ENCODE measurements at regions not wholly inside any gene's neighbourhood (a gene's known extent, or its start where the extent isn't known, plus 50 kb on each side); places are given as distances from the start of the nearest gene placed in this dataset.

DNA sequence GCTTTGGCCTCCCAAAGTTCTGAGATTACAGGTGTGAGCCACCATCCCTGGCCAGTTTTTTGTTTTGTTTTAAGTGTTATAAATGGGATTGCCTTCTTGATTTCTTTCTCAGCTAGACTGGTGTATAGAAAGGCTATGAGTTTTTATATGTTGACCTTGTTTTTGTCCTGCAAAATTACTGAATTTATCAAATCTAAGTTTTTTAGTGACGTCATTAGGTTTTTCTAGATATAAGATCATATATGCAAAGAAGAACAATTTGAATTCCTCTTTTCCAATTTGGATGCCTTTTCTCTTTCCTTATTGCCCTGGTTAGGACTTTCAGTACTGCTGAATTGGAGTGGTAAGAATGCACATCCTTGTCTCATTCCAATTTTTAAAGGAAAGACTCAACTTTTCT is 81.3 kb upstream of the MOCS1 start:
- TF ChIP-seq, protein P1, sequence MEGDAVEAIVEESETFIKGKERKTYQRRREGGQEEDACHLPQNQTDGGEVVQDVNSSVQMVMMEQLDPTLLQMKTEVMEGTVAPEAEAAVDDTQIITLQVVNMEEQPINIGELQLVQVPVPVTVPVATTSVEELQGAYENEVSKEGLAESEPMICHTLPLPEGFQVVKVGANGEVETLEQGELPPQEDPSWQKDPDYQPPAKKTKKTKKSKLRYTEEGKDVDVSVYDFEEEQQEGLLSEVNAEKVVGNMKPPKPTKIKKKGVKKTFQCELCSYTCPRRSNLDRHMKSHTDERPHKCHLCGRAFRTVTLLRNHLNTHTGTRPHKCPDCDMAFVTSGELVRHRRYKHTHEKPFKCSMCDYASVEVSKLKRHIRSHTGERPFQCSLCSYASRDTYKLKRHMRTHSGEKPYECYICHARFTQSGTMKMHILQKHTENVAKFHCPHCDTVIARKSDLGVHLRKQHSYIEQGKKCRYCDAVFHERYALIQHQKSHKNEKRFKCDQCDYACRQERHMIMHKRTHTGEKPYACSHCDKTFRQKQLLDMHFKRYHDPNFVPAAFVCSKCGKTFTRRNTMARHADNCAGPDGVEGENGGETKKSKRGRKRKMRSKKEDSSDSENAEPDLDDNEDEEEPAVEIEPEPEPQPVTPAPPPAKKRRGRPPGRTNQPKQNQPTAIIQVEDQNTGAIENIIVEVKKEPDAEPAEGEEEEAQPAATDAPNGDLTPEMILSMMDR (IDR thresholded peaks at IDR 0.05; ENCODE audit: low read depth, low read length, poor library complexity, severe bottlenecking): no peak
- TF ChIP-seq EZH2phosphoT487 (IDR thresholded peaks at IDR 0.05; ENCODE audit: borderline replicate concordance, low read length): no peak
